BLaER1 treated with 17β-estradiol and CSF1 and Interleukin-3, amounts not matched to agents 10 nM and 100 nM (cell line): ENCODE measurements at regions not wholly inside any gene's neighbourhood (a gene's known extent, or its start where the extent isn't known, plus 50 kb on each side); places are given as distances from the start of the nearest gene placed in this dataset.
A peak's percentile ranks its signal among the peaks of the same experiment; 100 is the strongest.

Experiments used
- H3K27ac ChIP-seq, 11 experiments: shearing (Covaris generic); formaldehyde crosslinking; 2 replicates each; pipeline ENCODE4 v1.8.1; 2022
- H3K27me3 ChIP-seq, 11 experiments: shearing (Covaris generic); formaldehyde crosslinking; 2 replicates each; pipeline ENCODE4 v1.8.1; 2022
- H3K36me3 ChIP-seq, 11 experiments: shearing (Covaris generic); formaldehyde crosslinking; 2 replicates each; pipeline ENCODE4 v1.8.1; 2022
- H3K4me1 ChIP-seq, 10 experiments: shearing (Covaris generic); formaldehyde crosslinking; 2 replicates each; pipeline ENCODE4 v1.8.1; 2022
- H3K4me2 ChIP-seq, 11 experiments: shearing (Covaris generic); formaldehyde crosslinking; 2 replicates each; pipeline ENCODE4 v1.8.1; 2022
- H3K4me3 ChIP-seq, 10 experiments: shearing (Covaris generic); formaldehyde crosslinking; 2 replicates each; pipeline ENCODE4 v1.8.1; 2022
- H3K9ac ChIP-seq, 11 experiments: shearing (Covaris generic); formaldehyde crosslinking; 2 replicates each; pipeline ENCODE4 v1.8.1; 2022
- H3K9me3 ChIP-seq, 11 experiments: shearing (Covaris generic); formaldehyde crosslinking; replicated peaks in 1 of 11; 2 replicates each; pipeline ENCODE4 v1.8.1; 2022
- H4K20me1 ChIP-seq, 11 experiments: shearing (Covaris generic); formaldehyde crosslinking; 2 replicates each; pipeline ENCODE4 v1.8.1; 2022
- Cebpa-rat ChIP-seq, 11 experiments: shearing (Covaris generic); IDR thresholded peaks; 2 replicates each; pipeline ENCODE4 v1.8.1; 2022

- H3K27me3 ChIP-seq, result no peaks in the 10 kb centered on the region
- no peak overlapping the region for H3K27ac ChIP-seq
- no peaks in the 10 kb centered on the region for H3K9me3 ChIP-seq
- no peaks in the 10 kb centered on the region for H4K20me1 ChIP-seq
- H3K36me3 ChIP-seq, result no peaks in the 10 kb centered on the region
- TF ChIP-seq Cebpa-rat (IDR thresholded peaks at IDR 0.05), result no peak
- no peak overlapping the region for H3K4me3 ChIP-seq
- no peak overlapping the region for H3K9ac ChIP-seq
- H3K4me2 ChIP-seq, result no peak overlapping the region
- no peaks in the 10 kb centered on the region for H3K4me1 ChIP-seq
These were observed 169.2 kb downstream of the NOC3L start for GRCh38 chr10:94193466-94193924.

GRCh38 chr10:94194256-94194655 is 168.5 kb downstream of the NOC3L start:
- H3K9me3 ChIP-seq, result no peaks in the 10 kb centered on the region
- no peak overlapping the region for H3K4me3 ChIP-seq
- H4K20me1 ChIP-seq, result no peaks in the 10 kb centered on the region
- no peaks in the 10 kb centered on the region for H3K27me3 ChIP-seq
- H3K4me1 ChIP-seq, result no peaks in the 10 kb centered on the region
- H3K9ac ChIP-seq, result no peak overlapping the region
- no peak for TF ChIP-seq Cebpa-rat (IDR thresholded peaks at IDR 0.05)
- H3K4me2 ChIP-seq, result no peak overlapping the region
- H3K36me3 ChIP-seq, result no peaks in the 10 kb centered on the region
- no peak overlapping the region for H3K27ac ChIP-seq

- Histone ChIP-seq H3K4me1 (no peaks in the 10 kb centered on the region), H4K20me1 (no peaks in the 10 kb centered on the region), H3K4me3 (no peak overlapping the region), H3K36me3 (no peaks in the 10 kb centered on the region), H3K4me2 (no peak overlapping the region), H3K9me3 (no peaks in the 10 kb centered on the region), H3K9ac (no peak overlapping the region), H3K27me3 (no peaks in the 10 kb centered on the region), H3K27ac (no peak overlapping the region)
- TF ChIP-seq Cebpa-rat (IDR thresholded peaks at IDR 0.05), result no peak
These were observed 165.5 kb downstream of the NOC3L start for GRCh38 chr10:94197241-94197640.

GRCh38 chr10:94198324-94198723 is 164.4 kb downstream of the NOC3L start:
- TF ChIP-seq Cebpa-rat (IDR thresholded peaks at IDR 0.05), result no peak
- Histone ChIP-seq H4K20me1 (no peaks in the 10 kb centered on the region), H3K4me3 (no peak overlapping the region), H3K9me3 (no peaks in the 10 kb centered on the region), H3K9ac (no peak overlapping the region), H3K27me3 (no peaks in the 10 kb centered on the region), H3K27ac (no peak overlapping the region), H3K4me2 (no peak overlapping the region), H3K36me3 (no peaks in the 10 kb centered on the region), H3K4me1 (no peaks in the 10 kb centered on the region)

- no peak overlapping the region for H3K4me3 ChIP-seq
- H3K27me3 ChIP-seq, result no peaks in the 10 kb centered on the region
- H3K4me2 ChIP-seq, result no peak overlapping the region
- no peaks in the 10 kb centered on the region for H3K4me1 ChIP-seq
- H3K36me3 ChIP-seq, result no peaks in the 10 kb centered on the region
- H4K20me1 ChIP-seq, result no peaks in the 10 kb centered on the region
- no peak for TF ChIP-seq Cebpa-rat (IDR thresholded peaks at IDR 0.05)
- H3K9ac ChIP-seq, result no peak overlapping the region
- H3K9me3 ChIP-seq, result no peaks in the 10 kb centered on the region; a peak in 1 of 22 replicates
- H3K27ac ChIP-seq, result no peak overlapping the region
These were observed 163.2 kb downstream of the NOC3L start for GRCh38 chr10:94199565-94199964.

- Histone ChIP-seq H3K4me3 (no peak overlapping the region), H3K4me1 (no peaks in the 10 kb centered on the region), H3K9me3 (no peaks in the 10 kb centered on the region; a peak in 1 of 22 replicates), H4K20me1 (no peaks in the 10 kb centered on the region), H3K36me3 (no peaks in the 10 kb centered on the region), H3K9ac (no peak overlapping the region), H3K4me2 (no peak overlapping the region), H3K27me3 (no peaks in the 10 kb centered on the region), H3K27ac (no peak overlapping the region)
- no peak for TF ChIP-seq Cebpa-rat (IDR thresholded peaks at IDR 0.05)
These were observed 162.4 kb downstream of the NOC3L start for GRCh38 chr10:94200146-94200837.

- no peaks in the 10 kb centered on the region for H3K27me3 ChIP-seq
- H3K4me3 ChIP-seq, result no peak overlapping the region
- no peaks in the 10 kb centered on the region for H4K20me1 ChIP-seq
- no peak overlapping the region for H3K27ac ChIP-seq
- no peak overlapping the region for H3K4me2 ChIP-seq
- no peaks in the 10 kb centered on the region; a peak in 1 of 22 replicates for H3K9me3 ChIP-seq
- no peak for TF ChIP-seq Cebpa-rat (IDR thresholded peaks at IDR 0.05)
- no peak overlapping the region for H3K9ac ChIP-seq
- no peaks in the 10 kb centered on the region for H3K36me3 ChIP-seq
- peaks cover 0 to 4% (median 0%) of the 10 kb centered on the region in 10 experiments; a peak in 1 of 20 replicates for H3K4me1 ChIP-seq
These were observed 157.3 kb downstream of the NOC3L start for GRCh38 chr10:94205396-94205831.

GRCh38 chr10:94206176-94206575 is 156.6 kb downstream of the NOC3L start:
- Histone ChIP-seq H3K36me3 (no peaks in the 10 kb centered on the region), H3K4me3 (no peak overlapping the region), H3K9ac (no peak overlapping the region), H4K20me1 (no peaks in the 10 kb centered on the region), H3K27me3 (no peaks in the 10 kb centered on the region), H3K27ac (no peak overlapping the region), H3K9me3 (no peaks in the 10 kb centered on the region; a peak in 1 of 22 replicates), H3K4me2 (peak overlapping the region in 2 of 11 experiments; percentile 6 to 16; a peak in 1 of 22 replicates), H3K4me1 (peaks cover 0 to 4% (median 0%) of the 10 kb centered on the region in 10 experiments; a peak in 1 of 20 replicates)
- TF ChIP-seq Cebpa-rat (IDR thresholded peaks at IDR 0.05), result no peak

GRCh38 chr10:94208315-94208714 is 154.4 kb downstream of the NOC3L start:
- Histone ChIP-seq H3K4me1 (peaks cover 0 to 4% (median 0%) of the 10 kb centered on the region in 10 experiments; a peak in 1 of 20 replicates), H3K36me3 (no peaks in the 10 kb centered on the region), H4K20me1 (no peaks in the 10 kb centered on the region), H3K9ac (no peak overlapping the region), H3K27ac (no peak overlapping the region), H3K4me2 (no peak overlapping the region), H3K4me3 (no peak overlapping the region), H3K27me3 (no peaks in the 10 kb centered on the region), H3K9me3 (no peaks in the 10 kb centered on the region; a peak in 1 of 22 replicates)
- TF ChIP-seq Cebpa-rat (IDR thresholded peaks at IDR 0.05), result no peak
